ENCODE measurements at regions not wholly inside any gene's neighbourhood (a gene's known extent, or its start where the extent isn't known, plus 50 kb on each side); places are given as distances from the start of the nearest gene placed in this dataset.
A peak's percentile ranks its signal among the peaks of the same experiment; 100 is the strongest.
"Not testable (repeated sequence)": the region's sequence is repeated elsewhere in the genome, so short reads cannot be mapped to it uniquely, and the experiment has no call there.

DNA sequence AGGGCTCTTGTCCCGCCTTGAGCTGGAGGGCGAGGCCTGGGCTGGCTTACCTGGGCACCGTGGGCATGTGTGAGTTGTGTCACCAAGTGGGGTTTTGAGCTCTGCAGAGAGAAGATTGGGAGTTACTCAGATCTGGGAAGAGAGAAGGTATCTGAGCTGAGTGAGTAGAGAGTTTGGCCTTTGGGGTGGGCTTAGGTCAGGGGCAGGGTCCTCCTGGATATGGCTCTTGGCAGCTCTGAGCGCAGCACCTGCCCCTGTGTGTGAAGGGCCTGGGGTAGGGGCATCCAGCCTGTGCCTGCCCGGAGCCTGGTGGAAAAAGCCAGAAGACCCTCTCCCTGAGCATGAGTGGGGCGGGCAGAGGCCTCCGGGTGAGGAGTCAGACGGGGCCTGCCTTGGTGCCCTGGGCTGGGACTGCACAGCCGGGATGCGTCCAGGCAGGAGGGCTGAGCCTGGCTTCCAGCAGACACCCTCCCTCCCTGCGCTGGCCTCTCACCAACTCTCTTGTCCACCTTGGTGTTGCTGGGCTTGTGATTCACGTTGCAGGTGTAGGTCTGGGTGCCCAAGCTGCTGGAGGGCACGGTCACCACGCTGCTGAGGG lies 244.3 kb downstream of the TMEM121 start:
- H4K20me1 ChIP-seq (ENCODE audit: control insufficient read depth, insufficient read depth, low read length, poor library complexity, severe bottlenecking); CTCF ChIA-PET; H3K9me3 ChIP-seq (ENCODE audit: control extremely low read depth in 1 of 3, control insufficient read depth in 2 of 3, insufficient read depth in 1 of 3, low read length in 2 of 3); H3K27me3 Mint-ChIP-seq; H3K4me3 ChIP-seq (ENCODE audit: control extremely low read depth in 1 of 5, extremely low read depth in 1 of 5, insufficient read depth in 1 of 5, low read depth in 2 of 5, low read length in 4 of 5); H3K9me3 Mint-ChIP-seq (ENCODE audit: insufficient read depth); DNase-seq; H2AFZ ChIP-seq (ENCODE audit: insufficient read depth, low read depth, low read length, poor library complexity, severe bottlenecking); ATAC-seq (ENCODE audit: low read depth); H3K27me3 ChIP-seq (replicated peaks in 1 of 4; ENCODE audit: control extremely low read depth in 1 of 4, control insufficient read depth in 3 of 4, insufficient read depth in 4 of 4, low read length in 3 of 4); intact Hi-C loops (cut with micrococcal nuclease); H3K9ac ChIP-seq (ENCODE audit: low read length); H3K4me2 ChIP-seq (replicated peaks; ENCODE audit: low read depth, low read length, poor library complexity, severe bottlenecking); H3K27ac ChIP-seq (ENCODE audit: low read length in 2 of 2): not testable (repeated sequence)
- H3K27ac Mint-ChIP-seq, result peak overlapping the region; percentile 78
- Histone ChIP-seq H3K79me2 (ENCODE audit: control insufficient read depth, insufficient read depth, low read length) (peaks cover 30% of the 10 kb centered on the region), H3K36me3 (replicated peaks in 1 of 2; ENCODE audit: control extremely low read depth in 1 of 2, control insufficient read depth in 1 of 2, extremely low read depth in 1 of 2, insufficient read depth in 2 of 2, low read length in 1 of 2) (peaks cover 0 to 11% of the 10 kb centered on the region in 2 experiments), H3K4me1 (ENCODE audit: control insufficient read depth in 2 of 2, insufficient read depth in 2 of 2, low read length in 2 of 2) (peaks cover 20 to 26% of the 10 kb centered on the region in 2 donors)
- POLR2A ChIA-PET, result interaction anchor here (0.8 kb wide), 1 partner anchor 10 kb away, joined by 3 read pairs; no protein-coding TSS in a partner anchor
- H3K4me1 Mint-ChIP-seq, result peaks cover 37% of the 10 kb centered on the region
- H3K4me3 Mint-ChIP-seq, result peak overlapping the region; percentile 44
- WGBS (ENCODE audit: insufficient coverage), result 89% methylated on average over 9 of the region's 14 CpGs

DNA sequence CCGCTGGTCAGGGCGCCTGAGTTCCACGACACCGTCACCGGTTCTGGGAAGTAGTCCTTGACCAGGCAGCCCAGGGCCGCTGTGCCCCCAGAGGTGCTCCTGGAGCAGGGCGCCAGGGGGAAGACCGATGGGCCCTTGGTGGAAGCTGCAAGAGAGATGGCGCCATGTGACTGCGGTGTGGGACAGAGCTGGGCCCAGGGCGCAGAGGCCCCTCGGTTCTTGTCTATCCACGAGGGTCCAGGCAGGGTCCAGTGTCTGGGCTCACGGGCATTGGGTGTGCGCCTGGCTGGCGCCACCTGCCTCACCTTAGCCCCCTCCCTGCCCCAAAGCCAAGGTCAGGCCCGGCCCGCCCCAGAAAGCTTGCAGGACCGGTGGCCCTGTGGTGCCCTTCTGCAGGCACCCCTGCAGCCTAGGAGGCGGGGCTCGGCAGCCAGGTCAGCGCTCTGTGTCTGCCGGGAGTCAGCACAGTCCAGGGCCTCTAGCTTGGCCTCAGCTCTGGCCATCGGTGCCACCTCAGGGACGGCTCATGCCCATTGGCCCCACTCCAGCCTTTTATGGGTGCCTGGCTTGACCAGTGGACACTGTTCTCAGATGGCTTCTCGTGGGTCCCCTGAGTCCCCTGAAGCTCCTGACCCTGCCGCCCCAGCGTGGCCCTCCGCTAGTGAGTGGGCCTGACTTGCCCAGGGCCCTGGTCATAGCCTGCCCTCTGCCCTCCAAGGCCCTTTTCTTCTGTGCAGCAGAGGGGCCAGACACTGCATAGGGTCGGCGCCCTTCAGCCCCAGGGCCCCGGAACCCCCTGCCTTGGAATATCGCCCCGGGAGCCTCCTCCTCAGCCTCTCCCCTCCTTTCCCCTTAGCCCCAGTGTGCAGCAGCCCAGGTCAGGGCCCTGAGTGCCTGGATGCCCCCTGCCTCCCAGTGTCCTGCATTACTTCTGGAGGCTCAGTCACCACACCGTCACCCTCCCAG lies 245.2 kb downstream of the TMEM121 start:
- ATAC-seq (ENCODE audit: low read depth); H3K9me3 Mint-ChIP-seq (ENCODE audit: insufficient read depth); intact Hi-C loops (cut with micrococcal nuclease); H3K27me3 ChIP-seq (replicated peaks in 1 of 4; ENCODE audit: control extremely low read depth in 1 of 4, control insufficient read depth in 3 of 4, insufficient read depth in 4 of 4, low read length in 3 of 4); H3K27me3 Mint-ChIP-seq; H3K4me2 ChIP-seq (replicated peaks; ENCODE audit: low read depth, low read length, poor library complexity, severe bottlenecking); H3K9me3 ChIP-seq (ENCODE audit: control extremely low read depth in 1 of 3, control insufficient read depth in 2 of 3, insufficient read depth in 1 of 3, low read length in 2 of 3); H3K9ac ChIP-seq (ENCODE audit: low read length); H4K20me1 ChIP-seq (ENCODE audit: control insufficient read depth, insufficient read depth, low read length, poor library complexity, severe bottlenecking); H3K36me3 ChIP-seq (replicated peaks in 1 of 2; ENCODE audit: control extremely low read depth in 1 of 2, control insufficient read depth in 1 of 2, extremely low read depth in 1 of 2, insufficient read depth in 2 of 2, low read length in 1 of 2); H3K27ac ChIP-seq (ENCODE audit: low read length in 2 of 2); H2AFZ ChIP-seq (ENCODE audit: insufficient read depth, low read depth, low read length, poor library complexity, severe bottlenecking); DNase-seq; CTCF ChIA-PET: not testable (repeated sequence)
- peaks cover 43% of the 10 kb centered on the region for H3K4me1 Mint-ChIP-seq
- WGBS (ENCODE audit: insufficient coverage), result 89% methylated on average over 15 of the region's 35 CpGs
- peak overlapping the region; percentile 71 for H3K4me3 Mint-ChIP-seq
- Histone ChIP-seq H3K4me1 (ENCODE audit: control insufficient read depth in 2 of 2, insufficient read depth in 2 of 2, low read length in 2 of 2) (peaks cover 25 to 34% of the 10 kb centered on the region in 2 donors), H3K4me3 (ENCODE audit: control extremely low read depth in 1 of 5, extremely low read depth in 1 of 5, insufficient read depth in 1 of 5, low read depth in 2 of 5, low read length in 4 of 5) (peak overlapping the region in 1 of 5 experiments; percentile 17), H3K79me2 (ENCODE audit: control insufficient read depth, insufficient read depth, low read length) (peaks cover 28% of the 10 kb centered on the region)
- H3K27ac Mint-ChIP-seq, result peak overlapping the region; percentile 68
- POLR2A ChIA-PET, result interaction anchor here (0.8 kb wide), 1 partner anchor 11 kb away, joined by 3 read pairs; no protein-coding TSS in a partner anchor

DNA sequence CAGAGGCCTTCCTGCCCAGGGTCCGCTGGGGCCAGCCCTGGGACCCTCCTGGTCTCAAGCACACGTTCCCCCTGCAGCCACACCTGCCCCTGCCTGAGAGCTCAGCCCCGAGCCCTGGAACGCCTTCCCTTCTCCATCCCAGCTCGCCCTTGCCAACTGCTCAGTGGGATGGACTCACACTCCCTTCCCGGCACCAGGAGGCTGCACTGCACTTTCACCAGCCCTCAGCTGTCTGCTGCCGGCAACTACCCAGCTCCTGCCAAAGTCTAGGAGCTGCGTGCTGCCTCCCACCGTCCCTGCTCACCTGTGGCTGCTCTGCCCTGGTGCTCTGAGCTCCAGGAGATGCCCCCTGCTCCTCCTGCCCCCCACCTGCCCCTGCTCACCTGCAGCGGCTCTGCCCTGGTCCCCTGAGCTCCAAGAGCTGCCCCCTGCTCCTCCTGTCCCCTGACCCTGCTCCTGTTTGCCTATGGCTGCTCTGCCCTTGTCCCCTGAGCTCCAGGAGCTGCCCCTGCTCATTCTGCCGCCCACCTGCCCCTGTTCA lies 246.4 kb downstream of the TMEM121 start:
- CTCF ChIA-PET, DNase-seq: not testable (repeated sequence)
- 94% methylated on average over 7 of the region's 11 CpGs for WGBS (ENCODE audit: insufficient coverage)

More for the DNA sequence above, 246.4 kb downstream of the TMEM121 start:
- intact Hi-C loops (cut with micrococcal nuclease); H2AFZ ChIP-seq (ENCODE audit: insufficient read depth, low read depth, low read length, poor library complexity, severe bottlenecking); H3K9me3 ChIP-seq (ENCODE audit: control extremely low read depth in 1 of 3, control insufficient read depth in 2 of 3, insufficient read depth in 1 of 3, low read length in 2 of 3); H3K27me3 ChIP-seq (replicated peaks in 1 of 4; ENCODE audit: control extremely low read depth in 1 of 4, control insufficient read depth in 3 of 4, insufficient read depth in 4 of 4, low read length in 3 of 4); H3K36me3 ChIP-seq (replicated peaks in 1 of 2; ENCODE audit: control extremely low read depth in 1 of 2, control insufficient read depth in 1 of 2, extremely low read depth in 1 of 2, insufficient read depth in 2 of 2, low read length in 1 of 2); H4K20me1 ChIP-seq (ENCODE audit: control insufficient read depth, insufficient read depth, low read length, poor library complexity, severe bottlenecking); H3K27me3 Mint-ChIP-seq; ATAC-seq (ENCODE audit: low read depth); H3K9me3 Mint-ChIP-seq (ENCODE audit: insufficient read depth): not testable (repeated sequence)
- Mint-ChIP-seq H3K4me3 (peak overlapping the region; percentile 97), H3K4me1 (peaks cover 50% of the 10 kb centered on the region), H3K27ac (peak overlapping the region; percentile 98)
- Histone ChIP-seq H3K9ac (ENCODE audit: low read length) (peak overlapping the region; percentile 70), H3K27ac (ENCODE audit: low read length in 2 of 2) (peak overlapping the region in 1 of 2 donors; percentile 65), H3K4me3 (ENCODE audit: control extremely low read depth in 1 of 5, extremely low read depth in 1 of 5, insufficient read depth in 1 of 5, low read depth in 2 of 5, low read length in 4 of 5) (peak overlapping the region in 4 of 5 experiments; percentile 47 to 74 (median 62)), H3K4me2 (replicated peaks; ENCODE audit: low read depth, low read length, poor library complexity, severe bottlenecking) (peak overlapping the region; percentile 80), H3K4me1 (ENCODE audit: control insufficient read depth in 2 of 2, insufficient read depth in 2 of 2, low read length in 2 of 2) (peaks cover 26 to 41% of the 10 kb centered on the region in 2 donors), H3K79me2 (ENCODE audit: control insufficient read depth, insufficient read depth, low read length) (peaks cover 35% of the 10 kb centered on the region)
- POLR2A ChIA-PET, result interaction anchor here (1.1 to 3.9 kb wide), 6 partner anchors 46 to 89 kb away, joined by 4 to 29 read pairs (median 8); no protein-coding TSS in a partner anchor
